ENCODE measurements at regions not wholly inside any gene's neighbourhood (a gene's known extent, or its start where the extent isn't known, plus 50 kb on each side); places are given as distances from the start of the nearest gene placed in this dataset.

DNA sequence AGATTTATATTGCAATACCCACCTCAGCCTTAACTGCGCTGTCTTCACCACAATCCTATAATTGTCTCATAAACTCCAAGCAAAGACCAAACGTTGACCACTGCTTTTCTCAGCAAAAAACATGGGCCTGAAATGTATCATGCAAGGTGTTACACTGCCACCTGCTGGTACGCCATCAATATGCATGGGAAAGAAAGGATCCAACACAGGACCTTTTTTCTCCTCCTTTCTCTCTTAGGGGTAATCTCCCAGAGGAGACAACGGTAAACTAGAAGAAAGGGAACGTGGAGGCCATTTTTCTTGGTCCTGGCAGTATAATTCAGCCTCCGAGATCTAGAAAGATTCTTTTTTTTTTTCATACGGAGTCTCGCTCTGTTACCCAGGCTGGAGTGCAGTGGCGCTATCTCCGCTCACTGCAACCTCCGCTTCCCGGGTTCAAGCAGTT, 79.1 kb upstream of the MPP7 start:
- POLR2A ChIA-PET = interaction anchor here (0.7 to 3.5 kb wide), 9 partner anchors 12 to 877 kb away, joined by 3 to 20 read pairs (median 6); partner anchors contain the start of gene MPP7
- H3K4me3 Mint-ChIP-seq (ENCODE audit: unreplicated experiment) = no peak overlapping the region
- BruUV-seq (replicated peaks) = no TSS peak

DNA sequence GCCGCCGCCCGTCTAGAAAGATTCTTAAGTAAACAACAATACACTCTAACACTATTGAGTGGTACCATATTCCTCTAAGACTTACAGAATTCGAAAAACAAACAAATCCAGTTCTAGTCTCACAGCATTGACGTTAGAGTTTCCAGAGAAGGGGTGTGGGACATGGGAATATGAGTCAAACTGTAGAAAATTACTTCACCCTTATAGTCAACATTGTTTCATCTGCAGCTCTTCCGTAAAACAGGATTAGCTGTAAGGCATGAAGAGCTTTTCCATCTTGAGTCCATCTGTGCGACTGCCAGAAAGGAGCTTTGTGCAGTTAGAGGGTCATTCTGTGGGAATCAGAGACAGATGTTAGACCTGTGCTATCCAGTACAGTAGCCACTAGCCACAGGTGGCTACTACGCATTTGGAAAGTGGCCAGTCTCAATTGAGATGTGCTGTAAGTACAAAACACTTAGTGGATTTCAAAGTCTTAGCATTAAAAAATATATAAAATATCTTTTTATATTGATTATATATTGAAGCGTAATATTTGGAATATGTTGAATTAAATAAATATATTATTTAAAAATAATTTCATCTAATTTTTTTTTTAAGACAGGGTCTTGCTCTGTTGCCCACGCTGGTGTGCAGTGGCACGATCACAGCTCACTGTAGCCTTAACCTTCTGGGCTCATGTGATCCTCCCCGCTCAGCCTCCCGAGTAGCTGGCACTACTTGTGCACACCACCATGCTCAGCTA, 79.8 kb upstream of the MPP7 start:
- POLR2A ChIA-PET = interaction anchor here (0.6 to 3.5 kb wide), 5 partner anchors 11 to 134 kb away, joined by 3 to 20 read pairs (median 6); no protein-coding TSS in a partner anchor
- Mint-ChIP-seq H3K27ac (ENCODE audit: low read depth, unreplicated experiment) (no peak overlapping the region), H3K27me3 (ENCODE audit: insufficient read depth, unreplicated experiment) (no peaks in the 10 kb centered on the region), H3K4me1 (ENCODE audit: insufficient read depth, unreplicated experiment) (peaks cover 27% of the 10 kb centered on the region), H3K4me3 (ENCODE audit: unreplicated experiment) (no peak overlapping the region), H3K9me3 (ENCODE audit: unreplicated experiment) (no peaks in the 10 kb centered on the region), H3K36me3 (ENCODE audit: insufficient read depth, unreplicated experiment) (no peaks in the 10 kb centered on the region)
- TF ChIP-seq, protein P1, sequence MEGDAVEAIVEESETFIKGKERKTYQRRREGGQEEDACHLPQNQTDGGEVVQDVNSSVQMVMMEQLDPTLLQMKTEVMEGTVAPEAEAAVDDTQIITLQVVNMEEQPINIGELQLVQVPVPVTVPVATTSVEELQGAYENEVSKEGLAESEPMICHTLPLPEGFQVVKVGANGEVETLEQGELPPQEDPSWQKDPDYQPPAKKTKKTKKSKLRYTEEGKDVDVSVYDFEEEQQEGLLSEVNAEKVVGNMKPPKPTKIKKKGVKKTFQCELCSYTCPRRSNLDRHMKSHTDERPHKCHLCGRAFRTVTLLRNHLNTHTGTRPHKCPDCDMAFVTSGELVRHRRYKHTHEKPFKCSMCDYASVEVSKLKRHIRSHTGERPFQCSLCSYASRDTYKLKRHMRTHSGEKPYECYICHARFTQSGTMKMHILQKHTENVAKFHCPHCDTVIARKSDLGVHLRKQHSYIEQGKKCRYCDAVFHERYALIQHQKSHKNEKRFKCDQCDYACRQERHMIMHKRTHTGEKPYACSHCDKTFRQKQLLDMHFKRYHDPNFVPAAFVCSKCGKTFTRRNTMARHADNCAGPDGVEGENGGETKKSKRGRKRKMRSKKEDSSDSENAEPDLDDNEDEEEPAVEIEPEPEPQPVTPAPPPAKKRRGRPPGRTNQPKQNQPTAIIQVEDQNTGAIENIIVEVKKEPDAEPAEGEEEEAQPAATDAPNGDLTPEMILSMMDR (IDR thresholded peaks at IDR 0.05; ENCODE audit: unreplicated experiment) = no peak
- intact Hi-C loops (cut with micrococcal nuclease) = loop anchor here (1.0 to 10.0 kb wide), 3 partner anchors 80 to 1008 kb away; no protein-coding TSS in a partner anchor
- CTCF ChIA-PET = interaction anchor here (0.6 to 5.5 kb wide), 14 partner anchors 10 to 994 kb away, joined by 3 to 154 read pairs (median 4); no protein-coding TSS in a partner anchor
- DNase-seq (ENCODE audit: unreplicated experiment) = peak; percentile 12
- no TSS peak for BruUV-seq (replicated peaks)

More for the DNA sequence above, 79.1 kb upstream of the MPP7 start:
- H3K4me1 Mint-ChIP-seq (ENCODE audit: insufficient read depth, unreplicated experiment) = peaks cover 20% of the 10 kb centered on the region
- intact Hi-C loops (cut with micrococcal nuclease) = loop anchor here (1.0 to 10.0 kb wide), 3 partner anchors 80 to 1007 kb away; no protein-coding TSS in a partner anchor
- DNase-seq (ENCODE audit: unreplicated experiment) = peak; percentile 84
- H3K27ac Mint-ChIP-seq (ENCODE audit: low read depth, unreplicated experiment) = no peak overlapping the region
- TF ChIP-seq, protein P1 (IDR thresholded peaks at IDR 0.05; ENCODE audit: unreplicated experiment) = peak; percentile 79
- CTCF ChIA-PET = interaction anchor here (0.6 to 5.5 kb wide), 19 partner anchors 9 to 993 kb away, joined by 3 to 154 read pairs (median 4); partner anchors contain the start of gene MPP7
- H3K9me3 Mint-ChIP-seq (ENCODE audit: unreplicated experiment) = no peaks in the 10 kb centered on the region
- H3K36me3 Mint-ChIP-seq (ENCODE audit: insufficient read depth, unreplicated experiment) = no peaks in the 10 kb centered on the region
- H3K27me3 Mint-ChIP-seq (ENCODE audit: insufficient read depth, unreplicated experiment) = no peaks in the 10 kb centered on the region

DNA sequence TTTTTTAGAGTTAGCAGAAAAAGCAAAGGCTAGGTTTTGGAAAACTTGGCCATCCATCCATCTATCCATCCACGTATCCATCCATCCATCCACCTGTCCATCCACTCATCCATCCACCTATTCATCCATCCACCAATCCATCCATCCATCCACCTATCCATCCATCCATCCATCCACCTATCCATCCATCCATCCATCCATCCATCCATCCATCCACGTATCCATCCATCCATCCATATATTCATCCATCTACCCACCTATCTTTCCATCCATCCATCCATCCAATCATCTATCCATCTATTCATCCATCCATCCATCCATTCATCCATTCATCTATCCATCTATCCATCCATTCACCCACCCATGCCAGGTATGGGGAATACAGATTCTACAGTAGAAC, 81.7 kb upstream of the MPP7 start:
- BruUV-seq (replicated peaks) = no TSS peak
- peaks cover 28% of the 10 kb centered on the region for H3K4me1 Mint-ChIP-seq (ENCODE audit: insufficient read depth, unreplicated experiment)
- H3K4me3 Mint-ChIP-seq (ENCODE audit: unreplicated experiment) = no peak overlapping the region
- no peaks in the 10 kb centered on the region for H3K27me3 Mint-ChIP-seq (ENCODE audit: insufficient read depth, unreplicated experiment)
- H3K36me3 Mint-ChIP-seq (ENCODE audit: insufficient read depth, unreplicated experiment) = no peaks in the 10 kb centered on the region
- H3K27ac Mint-ChIP-seq (ENCODE audit: low read depth, unreplicated experiment) = no peak overlapping the region
- POLR2A ChIA-PET = interaction anchor here (1.0 kb wide), 1 partner anchor 131 kb away, joined by 3 read pairs; no protein-coding TSS in a partner anchor
- intact Hi-C loops (cut with micrococcal nuclease) = loop anchor here (10.0 kb wide), 1 partner anchor 1010 kb away; no protein-coding TSS in a partner anchor
- H3K9me3 Mint-ChIP-seq (ENCODE audit: unreplicated experiment) = no peaks in the 10 kb centered on the region
- no peak for DNase-seq (ENCODE audit: unreplicated experiment)
- CTCF ChIA-PET = interaction anchor here (0.7 to 1.5 kb wide), 4 partner anchors 133 to 1149 kb away, joined by 3 to 5 read pairs (median 3); no protein-coding TSS in a partner anchor
- TF ChIP-seq, protein P1 (IDR thresholded peaks at IDR 0.05; ENCODE audit: unreplicated experiment) = no peak
